HG02884 (cell line): ENCODE measurements at regions not wholly inside any gene's neighbourhood (a gene's known extent, or its start where the extent isn't known, plus 50 kb on each side); places are given as distances from the start of the nearest gene placed in this dataset.

Source experiments
- ATAC-seq: cut with Tn5 transposase; IDR thresholded peaks from one replicate; pipeline ENCODE4 v1.9.1; 2021; ENCODE audit warnings: mild to moderate bottlenecking, moderate library complexity; ENCODE audit not compliant: unreplicated experiment

- ATAC-seq = no peak
Observed at GRCh38 chr12:118748478-118749380, 232.6 kb upstream of the SRRM4 start.

GRCh38 chr12:118749646-118750045, 231.7 kb upstream of the SRRM4 start:
- no peak for ATAC-seq

- no peak for ATAC-seq
Observed at GRCh38 chr12:118750666-118751065, 230.7 kb upstream of the SRRM4 start.

- ATAC-seq = no peak
Observed at GRCh38 chr12:118751355-118751754, 230.0 kb upstream of the SRRM4 start.

GRCh38 chr12:118760623-118761022, 220.7 kb upstream of the SRRM4 start:
- no peak for ATAC-seq

- ATAC-seq = no peak
Observed at GRCh38 chr12:118763234-118763633, 218.1 kb upstream of the SRRM4 start.

- ATAC-seq = no peak
Observed at GRCh38 chr12:118773956-118774723, 207.2 kb upstream of the SRRM4 start.

- no peak for ATAC-seq
Observed at GRCh38 chr12:118777504-118777903, 203.8 kb upstream of the SRRM4 start.

- no peak for ATAC-seq
Observed at GRCh38 chr12:118778077-118778476, 203.3 kb upstream of the SRRM4 start.

- ATAC-seq = no peak
Observed at GRCh38 chr12:118780939-118781338, 200.4 kb upstream of the SRRM4 start.

GRCh38 chr12:118781692-118782091, 199.6 kb upstream of the SRRM4 start:
- no peak for ATAC-seq

- no peak for ATAC-seq
Observed at GRCh38 chr12:118783703-118784102, 197.6 kb upstream of the SRRM4 start.

- no peak for ATAC-seq
Observed at GRCh38 chr12:118790578-118790977, 190.8 kb upstream of the SRRM4 start.

GRCh38 chr12:118813778-118814357, 167.5 kb upstream of the SRRM4 start:
- no peak for ATAC-seq

- ATAC-seq = no peak
Observed at GRCh38 chr12:118816296-118816695, 165.0 kb upstream of the SRRM4 start.

GRCh38 chr12:118821386-118821925, 159.9 kb upstream of the SRRM4 start:
- no peak for ATAC-seq

- ATAC-seq = no peak
Observed at GRCh38 chr12:118822512-118822911, 158.8 kb upstream of the SRRM4 start.

GRCh38 chr12:118827047-118827446, 154.3 kb upstream of the SRRM4 start:
- no peak for ATAC-seq

GRCh38 chr12:118827606-118828005, 153.7 kb upstream of the SRRM4 start:
- ATAC-seq = no peak

GRCh38 chr12:118830296-118830695, 151.0 kb upstream of the SRRM4 start:
- ATAC-seq = no peak

- no peak for ATAC-seq
Observed at GRCh38 chr12:118835926-118836325, 145.4 kb upstream of the SRRM4 start.
